Activated CD8-positive, alpha-beta T cell treated with anti-CD3 and anti-CD28 coated beads for 36 hours (primary cell): ENCODE measurements at regions not wholly inside any gene's neighbourhood (a gene's known extent, or its start where the extent isn't known, plus 50 kb on each side); places are given as distances from the start of the nearest gene placed in this dataset.

Experiments used
- ATAC-seq: fragments of 200-7000 bp; cut with Tn5 transposase; one replicate; pipeline ENCODE4 v1.10.0; 2021; ENCODE audit warnings: mild to moderate bottlenecking, moderate library complexity
- CTCF ChIA-PET: fragments of 350-600 bp; sonication (Branson Sonifier 250); formaldehyde crosslinking; loops from one replicate; lab custom pipeline; 2021; ENCODE audit warnings: antibody characterized with exemption; lab: Charles Lee
- POLR2A ChIA-PET: fragments of 350-600 bp; sonication (Branson Sonifier 250); formaldehyde crosslinking; loops from one replicate; lab custom pipeline; 2021; ENCODE audit warnings: antibody characterized with exemption; lab: Charles Lee
- DNase-seq: peaks from one replicate; pipeline ENCODE4 v3.0.0-alpha.2; 2020
- H3K27ac Mint-ChIP-seq: one replicate; pipeline ENCODE4 v1.8.0; 2021; ENCODE audit warnings: mild to moderate bottlenecking, mixed read lengths
- H3K27me3 Mint-ChIP-seq: one replicate; pipeline ENCODE4 v1.8.0; 2021; ENCODE audit warnings: mixed read lengths
- H3K36me3 Mint-ChIP-seq: one replicate; pipeline ENCODE4 v1.8.0; 2021; ENCODE audit warnings: low read depth, mixed read lengths
- H3K4me1 Mint-ChIP-seq: one replicate; pipeline ENCODE4 v1.8.0; 2021; ENCODE audit warnings: low read depth, mixed read lengths
- H3K4me3 Mint-ChIP-seq: one replicate; pipeline ENCODE4 v1.8.0; 2021; ENCODE audit warnings: mild to moderate bottlenecking, moderate library complexity, mixed read lengths
- H3K9me3 Mint-ChIP-seq: one replicate; pipeline ENCODE4 v1.8.0; 2021; ENCODE audit warnings: mixed read lengths
- intact Hi-C: fragments of 100-400 bp; cut with micrococcal nuclease; formaldehyde crosslinking; loops from one replicate; pipeline ENCODE4 v1.10.0; 2022
- TF ChIP-seq, protein P1 (sequence below): fragments of 200-600 bp; IDR thresholded peaks from one replicate; pipeline ENCODE4 v1.8.0; 2022; ENCODE audit warnings: antibody characterized with exemption, mild to moderate bottlenecking

DNA sequence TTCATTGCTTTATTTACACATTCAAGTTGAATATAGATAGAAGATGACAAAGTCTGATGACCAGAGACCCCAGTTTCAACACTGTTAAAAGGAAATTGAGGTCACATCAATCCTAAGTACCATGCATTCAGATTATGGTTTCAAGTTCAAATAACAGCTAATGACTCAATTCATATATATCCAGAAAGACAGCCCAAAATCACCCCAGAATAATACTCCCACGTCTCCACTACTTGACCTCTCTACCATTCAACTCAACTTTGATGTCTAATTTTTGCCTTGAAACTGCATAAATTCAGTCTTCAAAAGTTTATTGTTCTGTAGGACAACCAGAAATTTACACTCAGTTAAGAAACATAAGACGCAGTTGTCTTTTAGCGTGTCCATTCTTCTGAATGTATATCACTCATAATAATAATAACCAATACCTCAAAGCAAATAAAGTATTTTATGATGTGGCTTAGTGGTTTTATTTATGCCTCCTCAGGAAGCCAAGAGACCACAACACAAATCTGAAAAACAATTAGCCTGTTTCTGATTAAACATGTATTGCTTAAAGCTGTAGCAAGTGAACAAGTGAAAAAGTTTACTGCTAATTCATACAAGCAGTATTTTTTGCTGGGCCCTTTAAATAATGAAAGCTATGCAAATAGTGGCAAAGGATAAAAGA is 569.0 kb downstream of the LTN1 start:
- intact Hi-C loops = no loop called here
- CTCF ChIA-PET = interaction anchor here (0.9 to 1.7 kb wide), 2 partner anchors 16 to 321 kb away, joined by 3 to 4 read pairs; no protein-coding TSS in a partner anchor
- no peak overlapping the region for H3K4me3 Mint-ChIP-seq

GRCh38 chr21:28421716-28422524 is 570.8 kb downstream of the LTN1 start:
- H3K27ac Mint-ChIP-seq = no peak overlapping the region
- intact Hi-C loops = no loop called here
- POLR2A ChIA-PET = no interaction called here
- no peaks in the 10 kb centered on the region for H3K4me1 Mint-ChIP-seq
- ATAC-seq = no peak
- TF ChIP-seq, protein P1, sequence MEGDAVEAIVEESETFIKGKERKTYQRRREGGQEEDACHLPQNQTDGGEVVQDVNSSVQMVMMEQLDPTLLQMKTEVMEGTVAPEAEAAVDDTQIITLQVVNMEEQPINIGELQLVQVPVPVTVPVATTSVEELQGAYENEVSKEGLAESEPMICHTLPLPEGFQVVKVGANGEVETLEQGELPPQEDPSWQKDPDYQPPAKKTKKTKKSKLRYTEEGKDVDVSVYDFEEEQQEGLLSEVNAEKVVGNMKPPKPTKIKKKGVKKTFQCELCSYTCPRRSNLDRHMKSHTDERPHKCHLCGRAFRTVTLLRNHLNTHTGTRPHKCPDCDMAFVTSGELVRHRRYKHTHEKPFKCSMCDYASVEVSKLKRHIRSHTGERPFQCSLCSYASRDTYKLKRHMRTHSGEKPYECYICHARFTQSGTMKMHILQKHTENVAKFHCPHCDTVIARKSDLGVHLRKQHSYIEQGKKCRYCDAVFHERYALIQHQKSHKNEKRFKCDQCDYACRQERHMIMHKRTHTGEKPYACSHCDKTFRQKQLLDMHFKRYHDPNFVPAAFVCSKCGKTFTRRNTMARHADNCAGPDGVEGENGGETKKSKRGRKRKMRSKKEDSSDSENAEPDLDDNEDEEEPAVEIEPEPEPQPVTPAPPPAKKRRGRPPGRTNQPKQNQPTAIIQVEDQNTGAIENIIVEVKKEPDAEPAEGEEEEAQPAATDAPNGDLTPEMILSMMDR = no peak
- H3K4me3 Mint-ChIP-seq = no peak overlapping the region
- DNase-seq = no peak
- no peaks in the 10 kb centered on the region for H3K36me3 Mint-ChIP-seq
- CTCF ChIA-PET = interaction anchor here (1.7 kb wide), 1 partner anchor 15 kb away, joined by 3 read pairs; no protein-coding TSS in a partner anchor
- H3K9me3 Mint-ChIP-seq = no peaks in the 10 kb centered on the region
- no peaks in the 10 kb centered on the region for H3K27me3 Mint-ChIP-seq

More for the DNA sequence above, 569.0 kb downstream of the LTN1 start:
- TF ChIP-seq, protein P1 = no peak
- no peaks in the 10 kb centered on the region for H3K27me3 Mint-ChIP-seq
- H3K4me1 Mint-ChIP-seq = no peaks in the 10 kb centered on the region
- no peaks in the 10 kb centered on the region for H3K36me3 Mint-ChIP-seq
- H3K27ac Mint-ChIP-seq = no peak overlapping the region
- DNase-seq (no peak), ATAC-seq (no peak)
- POLR2A ChIA-PET = no interaction called here
- no peaks in the 10 kb centered on the region for H3K9me3 Mint-ChIP-seq

DNA sequence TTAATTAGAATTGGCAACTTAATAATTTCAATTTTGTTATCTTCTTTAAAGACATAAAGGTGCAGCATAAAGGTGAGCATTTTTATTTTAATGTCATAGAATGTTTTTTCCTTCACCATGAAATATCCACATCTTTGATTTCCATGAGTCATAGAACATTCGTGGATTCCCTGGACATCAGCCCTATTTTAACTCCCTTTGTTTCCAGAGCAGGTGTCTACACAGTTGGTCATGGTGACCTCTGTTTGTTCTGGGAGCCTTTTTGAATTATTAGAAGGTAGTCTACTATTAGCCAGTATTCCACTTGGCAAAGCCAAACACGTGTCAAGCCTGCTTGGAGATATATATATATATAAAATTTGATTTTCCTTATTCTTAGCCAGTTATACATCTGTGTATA is 572.9 kb downstream of the LTN1 start:
- CTCF ChIA-PET = no interaction called here
- no peak overlapping the region for H3K27ac Mint-ChIP-seq

DNA sequence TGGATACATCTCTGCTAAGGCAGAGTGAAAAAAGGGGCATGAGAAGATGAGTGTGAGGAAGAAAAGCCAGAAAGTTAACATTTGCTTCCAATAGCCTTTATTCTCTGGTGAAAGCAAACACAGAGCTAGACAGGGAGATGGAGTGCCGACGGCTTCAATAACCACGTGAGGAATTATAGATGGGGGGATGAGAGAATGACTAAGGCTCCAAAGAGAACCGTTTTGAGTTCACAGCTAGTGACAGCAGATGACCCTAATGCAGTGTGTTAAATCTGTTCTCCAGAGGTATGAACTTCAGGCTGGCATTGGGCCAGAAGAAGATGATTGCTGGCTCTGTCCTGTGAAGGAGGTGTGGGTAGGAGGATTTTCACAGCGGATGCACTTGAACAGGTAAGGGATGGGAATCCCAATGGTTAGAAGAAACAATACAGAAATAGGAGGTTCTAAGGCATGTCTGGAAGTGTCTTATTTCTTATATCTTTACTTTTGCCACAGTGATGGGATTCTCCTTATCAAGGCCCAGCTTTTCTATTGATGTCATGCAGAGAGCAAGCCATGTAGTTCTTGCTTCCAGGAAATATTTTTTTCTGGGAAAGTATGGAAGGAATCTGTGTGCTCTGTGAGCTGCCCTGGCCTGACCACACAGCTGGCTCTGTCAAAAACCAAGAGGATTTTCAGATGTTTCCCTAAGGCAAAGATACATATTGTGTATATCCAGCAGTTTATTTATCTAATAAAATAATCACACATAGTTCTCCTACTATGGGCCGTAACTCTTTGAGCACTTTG is 573.8 kb downstream of the LTN1 start:
- TF ChIP-seq, protein P1 = no peak
- ChIA-PET POLR2A (no interaction called here), CTCF (interaction anchor here (0.5 to 1.3 kb wide), 2 partner anchors 22 to 326 kb away, joined by 3 to 4 read pairs; no protein-coding TSS in a partner anchor)
- Mint-ChIP-seq H3K4me1 (no peaks in the 10 kb centered on the region), H3K27ac (no peak overlapping the region), H3K4me3 (no peak overlapping the region), H3K9me3 (no peaks in the 10 kb centered on the region), H3K27me3 (no peaks in the 10 kb centered on the region), H3K36me3 (no peaks in the 10 kb centered on the region)
- DNase-seq (no peak), ATAC-seq (no peak)
- intact Hi-C loops = no loop called here

More for the DNA sequence above, 572.9 kb downstream of the LTN1 start:
- Mint-ChIP-seq H3K36me3 (no peaks in the 10 kb centered on the region), H3K4me3 (no peak overlapping the region), H3K4me1 (no peaks in the 10 kb centered on the region), H3K27me3 (no peaks in the 10 kb centered on the region), H3K9me3 (no peaks in the 10 kb centered on the region)
- intact Hi-C loops = no loop called here
- TF ChIP-seq, protein P1 = no peak
- DNase-seq = no peak
- ATAC-seq = no peak
- POLR2A ChIA-PET = interaction anchor here (0.9 kb wide), 1 partner anchor 339 kb away, joined by 3 read pairs; no protein-coding TSS in a partner anchor
